Mesothelial cell of epicardium (in vitro differentiated cells): ENCODE measurements at regions not wholly inside any gene's neighbourhood (a gene's known extent, or its start where the extent isn't known, plus 50 kb on each side); places are given as distances from the start of the nearest gene placed in this dataset.

ENCODE experiments used
- DNase-seq, 2 experiments: peaks; one replicate each; pipeline ENCODE4 v3.0.0; 2021; ENCODE audit warnings: low spot score in 2 of 2; ENCODE audit not compliant: unreplicated experiment in 2 of 2
- H3K27ac Mint-ChIP-seq: 2 replicates; pipeline ENCODE4 v1.8.0; 2021; ENCODE audit warnings: mixed read lengths
- H3K27me3 Mint-ChIP-seq: 2 replicates; pipeline ENCODE4 v1.8.0; 2021; ENCODE audit warnings: low read depth, mixed read lengths
- H3K36me3 Mint-ChIP-seq: 2 replicates; pipeline ENCODE4 v1.8.0; 2021; ENCODE audit warnings: mixed read lengths
- H3K4me1 Mint-ChIP-seq: 2 replicates; pipeline ENCODE4 v1.8.0; 2021; ENCODE audit warnings: mixed read lengths
- H3K4me3 Mint-ChIP-seq: 2 replicates; pipeline ENCODE4 v1.8.0; 2021; ENCODE audit warnings: mild to moderate bottlenecking, moderate library complexity, mixed read lengths
- H3K9me3 Mint-ChIP-seq: 2 replicates; pipeline ENCODE4 v1.8.0; 2021; ENCODE audit warnings: mixed read lengths
- TF ChIP-seq, protein P1 (sequence below): fragments of 200-600 bp; sonication (generic); IDR thresholded peaks from one replicate; pipeline ENCODE4 v1.5.0; 2021; ENCODE audit warnings: antibody characterized with exemption; ENCODE audit not compliant: unreplicated experiment

GRCh38 chr13:40114305-40114896 lies 458.9 kb downstream of the COG6 start:
- H3K27ac Mint-ChIP-seq = no peak overlapping the region
- TF ChIP-seq, protein P1, sequence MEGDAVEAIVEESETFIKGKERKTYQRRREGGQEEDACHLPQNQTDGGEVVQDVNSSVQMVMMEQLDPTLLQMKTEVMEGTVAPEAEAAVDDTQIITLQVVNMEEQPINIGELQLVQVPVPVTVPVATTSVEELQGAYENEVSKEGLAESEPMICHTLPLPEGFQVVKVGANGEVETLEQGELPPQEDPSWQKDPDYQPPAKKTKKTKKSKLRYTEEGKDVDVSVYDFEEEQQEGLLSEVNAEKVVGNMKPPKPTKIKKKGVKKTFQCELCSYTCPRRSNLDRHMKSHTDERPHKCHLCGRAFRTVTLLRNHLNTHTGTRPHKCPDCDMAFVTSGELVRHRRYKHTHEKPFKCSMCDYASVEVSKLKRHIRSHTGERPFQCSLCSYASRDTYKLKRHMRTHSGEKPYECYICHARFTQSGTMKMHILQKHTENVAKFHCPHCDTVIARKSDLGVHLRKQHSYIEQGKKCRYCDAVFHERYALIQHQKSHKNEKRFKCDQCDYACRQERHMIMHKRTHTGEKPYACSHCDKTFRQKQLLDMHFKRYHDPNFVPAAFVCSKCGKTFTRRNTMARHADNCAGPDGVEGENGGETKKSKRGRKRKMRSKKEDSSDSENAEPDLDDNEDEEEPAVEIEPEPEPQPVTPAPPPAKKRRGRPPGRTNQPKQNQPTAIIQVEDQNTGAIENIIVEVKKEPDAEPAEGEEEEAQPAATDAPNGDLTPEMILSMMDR = no peak
- peaks cover 22% of the 10 kb centered on the region for H3K4me1 Mint-ChIP-seq
- DNase-seq = no peak
- H3K27me3 Mint-ChIP-seq = no peaks in the 10 kb centered on the region
- no peaks in the 10 kb centered on the region for H3K9me3 Mint-ChIP-seq
- H3K36me3 Mint-ChIP-seq = no peaks in the 10 kb centered on the region
- no peak overlapping the region for H3K4me3 Mint-ChIP-seq

DNA sequence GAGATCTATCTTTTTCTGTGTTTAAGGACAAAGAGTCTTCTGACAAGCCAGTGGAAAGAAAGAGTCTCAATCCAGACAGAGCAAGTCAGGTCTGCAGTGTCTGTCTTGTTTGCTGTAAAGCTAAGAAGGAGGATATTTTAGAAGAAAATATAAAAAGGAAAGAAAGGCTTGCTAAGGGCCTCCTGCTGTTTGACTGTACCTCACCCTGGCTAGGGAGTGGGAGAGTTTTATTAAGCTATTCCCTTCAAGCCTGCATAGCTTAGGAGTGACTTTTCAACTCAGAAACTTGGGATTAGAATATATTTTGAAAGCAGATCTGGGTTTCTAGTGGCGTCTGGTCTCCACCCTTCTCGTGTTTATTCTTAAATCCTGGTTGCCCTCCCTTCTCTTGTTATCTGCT lies 460.0 kb downstream of the COG6 start:
- Mint-ChIP-seq H3K4me1 (peaks cover 22% of the 10 kb centered on the region), H3K27ac (no peak overlapping the region), H3K4me3 (no peak overlapping the region), H3K9me3 (peaks cover 5% of the 10 kb centered on the region), H3K36me3 (no peaks in the 10 kb centered on the region), H3K27me3 (no peaks in the 10 kb centered on the region)
- TF ChIP-seq, protein P1 = no peak
- DNase-seq = no peak

DNA sequence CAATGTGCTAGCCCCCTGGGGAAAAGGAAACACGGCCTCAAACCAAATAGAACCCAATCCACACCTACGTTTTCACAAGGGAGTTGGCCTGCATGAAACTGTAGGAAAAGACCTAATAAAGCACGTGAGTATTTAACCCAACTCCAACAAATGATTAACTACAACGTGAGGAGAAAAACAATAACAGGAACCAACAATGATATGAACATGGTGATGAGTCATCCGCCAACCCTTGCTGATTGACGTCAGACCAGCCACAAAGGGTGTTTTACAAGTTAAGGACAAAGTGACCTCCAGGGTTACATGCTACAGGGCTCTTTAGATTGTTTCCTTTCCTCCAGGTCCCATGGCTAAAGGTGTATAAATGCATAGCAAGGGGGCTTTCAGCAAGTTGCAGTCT lies 460.5 kb downstream of the COG6 start:
- Mint-ChIP-seq H3K27me3 (no peaks in the 10 kb centered on the region), H3K4me3 (no peak overlapping the region), H3K4me1 (peaks cover 22% of the 10 kb centered on the region), H3K9me3 (peaks cover 5% of the 10 kb centered on the region), H3K36me3 (no peaks in the 10 kb centered on the region), H3K27ac (no peak overlapping the region)
- no peak for DNase-seq
- TF ChIP-seq, protein P1 = no peak

DNA sequence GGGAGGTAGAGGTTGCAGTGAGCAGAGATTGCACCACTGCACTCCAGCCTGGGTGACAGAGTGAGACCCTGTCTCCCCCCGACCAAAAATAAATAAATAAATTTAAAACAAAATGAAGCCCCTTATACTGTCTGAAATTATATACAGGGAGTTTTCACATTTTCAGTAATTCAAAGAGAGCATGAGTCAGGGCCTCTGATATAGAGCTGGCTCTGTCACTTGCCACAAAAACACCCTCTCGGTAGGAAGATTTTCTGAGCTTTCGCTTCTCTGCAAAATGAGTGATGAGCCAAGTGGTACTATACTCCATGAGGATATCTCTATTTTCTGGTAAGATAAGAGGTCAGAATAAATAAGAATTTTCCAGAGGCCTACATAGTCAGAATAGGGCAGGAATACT lies 462.9 kb downstream of the COG6 start:
- Mint-ChIP-seq H3K9me3 (peaks cover 5% of the 10 kb centered on the region), H3K4me3 (no peak overlapping the region), H3K36me3 (no peaks in the 10 kb centered on the region), H3K4me1 (peaks cover 21% of the 10 kb centered on the region), H3K27ac (no peak overlapping the region), H3K27me3 (no peaks in the 10 kb centered on the region)
- TF ChIP-seq, protein P1 = no peak
- no peak for DNase-seq

DNA sequence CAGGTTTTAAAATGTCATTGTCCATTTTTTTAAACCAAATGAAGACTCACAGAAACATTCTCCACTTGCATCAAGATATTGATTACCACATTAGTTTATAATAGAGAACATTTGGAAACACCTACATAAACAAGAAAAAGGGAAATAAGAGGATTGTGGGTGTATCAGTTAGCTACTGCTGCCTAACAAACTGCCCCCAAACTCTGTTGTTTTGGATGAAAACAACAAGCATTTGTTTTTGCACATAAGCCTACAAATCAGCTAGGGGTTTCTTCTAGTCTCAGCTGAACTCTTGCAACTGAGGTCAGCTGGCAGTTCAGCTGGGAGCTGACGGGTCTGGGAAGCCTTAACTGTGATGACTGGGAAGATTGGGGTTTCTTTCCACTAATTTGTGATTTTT lies 464.4 kb downstream of the COG6 start:
- Mint-ChIP-seq H3K4me3 (no peak overlapping the region), H3K27ac (no peak overlapping the region), H3K27me3 (no peaks in the 10 kb centered on the region), H3K9me3 (peaks cover 5% of the 10 kb centered on the region), H3K4me1 (peaks cover 35% of the 10 kb centered on the region), H3K36me3 (no peaks in the 10 kb centered on the region)
- no peak for DNase-seq
- TF ChIP-seq, protein P1 = no peak

- Mint-ChIP-seq H3K27ac (no peak overlapping the region), H3K27me3 (no peaks in the 10 kb centered on the region), H3K36me3 (no peaks in the 10 kb centered on the region), H3K9me3 (peaks cover 5% of the 10 kb centered on the region), H3K4me1 (peaks cover 36% of the 10 kb centered on the region), H3K4me3 (no peak overlapping the region)
- TF ChIP-seq, protein P1 = no peak
- DNase-seq = no peak
Observed at GRCh38 chr13:40120288-40120687, 464.8 kb downstream of the COG6 start.
